Natural killer cell (primary cell): ENCODE measurements at regions not wholly inside any gene's neighbourhood (a gene's known extent, or its start where the extent isn't known, plus 50 kb on each side); places are given as distances from the start of the nearest gene placed in this dataset.

ENCODE experiments used
- ATAC-seq, 3 donors: fragments of 150-1000 bp in 2 of 3; fragments of 200-7000 bp in 1 of 3; cut with Tn5 transposase; 1 replicate in 1 of 3; 2 replicates in 2 of 3; pipeline ENCODE4 v1.10.0; 2021; ENCODE audit warnings: mild to moderate bottlenecking in 2 of 3, moderate library complexity in 2 of 3
- DNase-seq, 2 donors: peaks; one replicate each; pipeline versions ENCODE4 v3.0.0 to v3.0.0-alpha.2; 2013 to 2021; ENCODE audit warnings: mixed read lengths in 1 of 2
- H3K27ac ChIP-seq: one replicate; pipeline ENCODE4 v1.5.1; 2013; ENCODE audit warnings: mild to moderate bottlenecking, low read length
- H3K27me3 ChIP-seq: one replicate; pipeline ENCODE4 v1.6.1; 2013; ENCODE audit warnings: low read length; ENCODE audit not compliant: control insufficient read depth, insufficient read depth
- H3K36me3 ChIP-seq: one replicate; pipeline ENCODE4 v1.6.1; 2013; ENCODE audit warnings: low read length; ENCODE audit not compliant: control insufficient read depth, insufficient read depth
- H3K4me1 ChIP-seq: one replicate; pipeline ENCODE4 v1.6.1; 2013; ENCODE audit warnings: low read length; ENCODE audit not compliant: control insufficient read depth, insufficient read depth
- H3K4me3 ChIP-seq: one replicate; pipeline ENCODE4 v1.5.1; 2013; ENCODE audit warnings: low read length
- H3K9me3 ChIP-seq: one replicate; pipeline ENCODE4 v1.6.1; 2013; ENCODE audit warnings: low read length; ENCODE audit not compliant: control insufficient read depth, insufficient read depth
- H3K27ac Mint-ChIP-seq, 2 donors: one replicate each; pipeline ENCODE4 v1.8.0; 2022; ENCODE audit warnings: mild to moderate bottlenecking in 2 of 2, mixed read lengths in 2 of 2, moderate library complexity in 1 of 2
- H3K27me3 Mint-ChIP-seq, 2 donors: one replicate each; pipeline ENCODE4 v1.8.0; 2022; ENCODE audit warnings: low read depth in 2 of 2, mixed read lengths in 2 of 2
- H3K36me3 Mint-ChIP-seq: one replicate; pipeline ENCODE4 v1.8.0; 2022; ENCODE audit warnings: mixed read lengths
- H3K4me1 Mint-ChIP-seq, 2 donors: one replicate each; pipeline ENCODE4 v1.8.0; 2022; ENCODE audit warnings: mixed read lengths in 2 of 2
- H3K4me3 Mint-ChIP-seq: one replicate; pipeline ENCODE4 v1.8.0; 2022; ENCODE audit warnings: mild to moderate bottlenecking, moderate library complexity, mixed read lengths
- H3K9me3 Mint-ChIP-seq, 2 donors: one replicate each; pipeline ENCODE4 v1.8.0; 2022; ENCODE audit warnings: mixed read lengths in 2 of 2
- WGBS: methylation state at CpG from one replicate; pipeline ENCODE4 v1.1.7; 2013; ENCODE audit warnings: missing lambda C conversion rate; ENCODE audit not compliant: insufficient coverage; 5-methylcytosine and 5-hydroxymethylcytosine counted together
- intact Hi-C: fragments of 100-400 bp; cut with micrococcal nuclease; formaldehyde crosslinking; loops from one replicate; pipeline ENCODE4 v1.14.2; 2022
- TF ChIP-seq, protein P1 (sequence below): fragments of 200-600 bp; IDR thresholded peaks from one replicate; pipeline ENCODE4 v1.8.0; 2022; ENCODE audit warnings: antibody characterized with exemption

- Mint-ChIP-seq H3K4me1 (no peaks in the 10 kb centered on the region), H3K9me3 (no peaks in the 10 kb centered on the region), H3K27me3 (no peaks in the 10 kb centered on the region), H3K4me3 (no peak overlapping the region), H3K27ac (no peak overlapping the region), H3K36me3 (no peaks in the 10 kb centered on the region)
- ATAC-seq (no peak), DNase-seq (no peak)
- H3K4me1 ChIP-seq: no peaks in the 10 kb centered on the region
- TF ChIP-seq, protein P1, sequence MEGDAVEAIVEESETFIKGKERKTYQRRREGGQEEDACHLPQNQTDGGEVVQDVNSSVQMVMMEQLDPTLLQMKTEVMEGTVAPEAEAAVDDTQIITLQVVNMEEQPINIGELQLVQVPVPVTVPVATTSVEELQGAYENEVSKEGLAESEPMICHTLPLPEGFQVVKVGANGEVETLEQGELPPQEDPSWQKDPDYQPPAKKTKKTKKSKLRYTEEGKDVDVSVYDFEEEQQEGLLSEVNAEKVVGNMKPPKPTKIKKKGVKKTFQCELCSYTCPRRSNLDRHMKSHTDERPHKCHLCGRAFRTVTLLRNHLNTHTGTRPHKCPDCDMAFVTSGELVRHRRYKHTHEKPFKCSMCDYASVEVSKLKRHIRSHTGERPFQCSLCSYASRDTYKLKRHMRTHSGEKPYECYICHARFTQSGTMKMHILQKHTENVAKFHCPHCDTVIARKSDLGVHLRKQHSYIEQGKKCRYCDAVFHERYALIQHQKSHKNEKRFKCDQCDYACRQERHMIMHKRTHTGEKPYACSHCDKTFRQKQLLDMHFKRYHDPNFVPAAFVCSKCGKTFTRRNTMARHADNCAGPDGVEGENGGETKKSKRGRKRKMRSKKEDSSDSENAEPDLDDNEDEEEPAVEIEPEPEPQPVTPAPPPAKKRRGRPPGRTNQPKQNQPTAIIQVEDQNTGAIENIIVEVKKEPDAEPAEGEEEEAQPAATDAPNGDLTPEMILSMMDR: no peak
- no peak overlapping the region for H3K4me3 ChIP-seq
- no peaks in the 10 kb centered on the region for H3K36me3 ChIP-seq
- H3K27ac ChIP-seq: no peak overlapping the region
- WGBS: 90% methylated on average over 4 of the region's 4 CpGs
- H3K9me3 ChIP-seq: no peaks in the 10 kb centered on the region
- intact Hi-C loops: no loop called here
- H3K27me3 ChIP-seq: no peaks in the 10 kb centered on the region
These were observed 283.1 kb upstream of the ADAMTSL1 start for GRCh38 chr9:18190671-18191374.

DNA sequence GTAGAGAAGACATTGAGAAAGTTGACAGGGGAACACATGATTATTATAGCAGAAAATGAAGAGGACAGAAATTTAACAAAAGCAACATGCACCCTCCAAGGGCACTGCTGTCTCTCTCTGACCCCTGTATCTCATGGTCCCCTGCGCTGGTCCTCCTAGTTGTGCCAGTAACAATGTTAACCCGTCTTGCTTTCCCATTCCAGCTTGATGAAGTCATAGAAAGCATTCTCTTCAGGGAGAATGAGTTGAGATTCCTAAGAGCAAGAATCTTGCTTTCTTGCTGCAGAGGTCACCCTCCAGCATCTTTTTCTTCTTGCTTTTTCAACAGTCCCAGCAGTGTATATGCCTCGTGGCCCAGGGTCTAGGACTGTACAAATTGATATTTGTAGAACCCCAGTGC lies 279.6 kb upstream of the ADAMTSL1 start:
- no peak for ATAC-seq
- Mint-ChIP-seq H3K9me3 (no peaks in the 10 kb centered on the region), H3K36me3 (no peaks in the 10 kb centered on the region), H3K27ac (no peak overlapping the region), H3K4me1 (no peaks in the 10 kb centered on the region), H3K4me3 (no peak overlapping the region), H3K27me3 (no peaks in the 10 kb centered on the region)
- WGBS: 73% methylated on average over 3 of the region's 3 CpGs
- intact Hi-C loops: no loop called here
- H3K4me3 ChIP-seq: no peak overlapping the region
- no peaks in the 10 kb centered on the region for H3K36me3 ChIP-seq
- TF ChIP-seq, protein P1: no peak
- H3K27ac ChIP-seq: no peak overlapping the region
- no peaks in the 10 kb centered on the region for H3K9me3 ChIP-seq
- H3K27me3 ChIP-seq: no peaks in the 10 kb centered on the region
- DNase-seq: no peak
- H3K4me1 ChIP-seq: no peaks in the 10 kb centered on the region

DNA sequence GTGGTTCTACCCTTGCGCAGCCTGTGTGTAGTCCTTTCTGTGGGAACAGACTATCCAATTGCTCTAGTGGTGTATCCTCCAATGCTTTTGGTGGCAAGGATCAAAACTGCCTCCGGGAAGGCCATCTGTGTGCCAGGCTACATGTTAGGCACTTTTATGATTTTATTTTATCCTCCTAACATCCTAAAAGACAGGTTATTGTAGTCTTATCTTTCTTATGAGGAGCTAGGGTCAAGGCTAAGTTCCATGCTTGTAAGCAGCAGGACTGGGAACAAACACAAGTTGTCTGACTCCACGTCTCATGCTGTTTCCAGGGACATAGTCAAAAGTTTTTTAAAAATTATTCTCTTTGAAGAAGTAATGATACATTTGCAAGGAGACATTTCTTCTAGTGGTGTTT lies 278.7 kb upstream of the ADAMTSL1 start:
- Mint-ChIP-seq H3K4me1 (no peaks in the 10 kb centered on the region), H3K9me3 (no peaks in the 10 kb centered on the region), H3K36me3 (no peaks in the 10 kb centered on the region), H3K4me3 (no peak overlapping the region), H3K27me3 (no peaks in the 10 kb centered on the region), H3K27ac (no peak overlapping the region)
- no peaks in the 10 kb centered on the region for H3K27me3 ChIP-seq
- H3K4me1 ChIP-seq: no peaks in the 10 kb centered on the region
- H3K27ac ChIP-seq: no peak overlapping the region
- H3K4me3 ChIP-seq: no peak overlapping the region
- TF ChIP-seq, protein P1: no peak
- H3K36me3 ChIP-seq: no peaks in the 10 kb centered on the region
- H3K9me3 ChIP-seq: no peaks in the 10 kb centered on the region
- intact Hi-C loops: no loop called here
- ATAC-seq (no peak), DNase-seq (no peak)
- 74% methylated on average over 3 of the region's 3 CpGs for WGBS

DNA sequence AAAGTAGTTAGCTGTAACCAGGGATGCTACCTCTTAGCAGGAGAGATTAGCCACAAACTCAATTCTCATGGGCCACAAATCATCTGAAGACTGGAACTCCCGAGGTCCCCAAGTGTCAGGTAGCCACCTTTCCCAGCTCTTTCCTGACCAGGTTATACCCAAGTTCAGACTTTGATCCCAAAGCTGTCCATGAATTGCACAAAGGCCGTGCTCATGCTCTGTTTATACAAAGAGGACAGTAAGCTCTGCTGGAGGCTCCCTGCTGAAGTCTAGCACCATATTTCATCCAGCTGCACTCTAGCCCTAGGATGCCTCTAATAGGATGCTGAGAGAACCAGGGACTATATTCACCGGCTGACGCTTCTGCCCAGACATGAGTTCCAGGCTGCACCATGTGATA lies 271.0 kb upstream of the ADAMTSL1 start:
- Histone ChIP-seq H3K9me3 (no peaks in the 10 kb centered on the region), H3K4me3 (no peak overlapping the region), H3K36me3 (no peaks in the 10 kb centered on the region), H3K27ac (no peak overlapping the region), H3K4me1 (no peaks in the 10 kb centered on the region), H3K27me3 (no peaks in the 10 kb centered on the region)
- TF ChIP-seq, protein P1: no peak
- no peaks in the 10 kb centered on the region for H3K36me3 Mint-ChIP-seq
- no peaks in the 10 kb centered on the region for H3K4me1 Mint-ChIP-seq
- WGBS: 79% methylated on average over 4 of the region's 4 CpGs
- no peak for ATAC-seq
- H3K4me3 Mint-ChIP-seq: no peak overlapping the region
- peaks cover 2 to 3% of the 10 kb centered on the region in 2 donors for H3K9me3 Mint-ChIP-seq
- H3K27me3 Mint-ChIP-seq: no peaks in the 10 kb centered on the region
- H3K27ac Mint-ChIP-seq: no peak overlapping the region
- intact Hi-C loops: no loop called here
- DNase-seq: no peak
